HEK293 (cell line): ENCODE measurements at regions not wholly inside any gene's neighbourhood (a gene's known extent, or its start where the extent isn't known, plus 50 kb on each side); places are given as distances from the start of the nearest gene placed in this dataset.

Experiments
- CTCF ChIA-PET: fragments of 350-600 bp; formaldehyde crosslinking; extraction: SDS; loops from one replicate; lab custom pipeline; 2021; ENCODE audit warnings: antibody characterized with exemption; lab: Yijun Ruan, JAX
- POLR2A ChIA-PET: fragments of 300-600 bp; formaldehyde crosslinking; extraction: SDS; loops from one replicate; lab custom pipeline; 2020; ENCODE audit warnings: antibody characterized with exemption, inconsistent platforms; lab: Yijun Ruan, JAX
- H3K27ac ChIP-seq: fragments of 200-500 bp; sonication (Bioruptor generic); 2 replicates; pipeline ENCODE4 v1.5.1; 2014; ENCODE audit warnings: low read depth, low read length, control low read depth, inconsistent platforms; ENCODE audit errors: extremely low read depth
- H3K36me3 ChIP-seq, 2 experiments: fragments of 200-500 bp in 1 of 2; sonication (Bioruptor generic) in 1 of 2; 1 replicate in 1 of 2; 2 replicates in 1 of 2; pipeline ENCODE4 v1.5.1; 2014 to 2017; ENCODE audit warnings: inconsistent platforms in 2 of 2, low read length in 2 of 2; ENCODE audit not compliant: control insufficient read depth in 2 of 2, insufficient read depth in 1 of 2
- H3K4me1 ChIP-seq: fragments of 200-500 bp; sonication (Bioruptor generic); 2 replicates; pipeline ENCODE4 v1.5.1; 2014; ENCODE audit warnings: mild to moderate bottlenecking, low read length, inconsistent platforms; ENCODE audit not compliant: control insufficient read depth, insufficient read depth
- H3K4me3 ChIP-seq: 2 replicates; pipeline ENCODE4 v1.5.1; 2011; ENCODE audit warnings: low read depth, mild to moderate bottlenecking, control low read depth, low read length, moderate library complexity
- H3K9me3 ChIP-seq: fragments of 200-500 bp; sonication (Bioruptor generic); 2 replicates; pipeline ENCODE4 v1.5.1; 2014; ENCODE audit warnings: low read depth, low read length, inconsistent platforms; ENCODE audit not compliant: control insufficient read depth, insufficient read depth
- BCL11A ChIP-seq: fragments of 450-650 bp; formaldehyde crosslinking; IDR thresholded peaks from 2 replicates; pipeline ENCODE4 v1.5.1; 2016; ENCODE audit warnings: low read depth, missing biosample characterization, missing genetic modification characterization
- GFI1B ChIP-seq: fragments of 450-650 bp; formaldehyde crosslinking; IDR thresholded peaks from 2 replicates; pipeline ENCODE4 v1.5.1; 2016; ENCODE audit warnings: missing biosample characterization, missing genetic modification characterization
- OVOL3 ChIP-seq: fragments of 450-650 bp; formaldehyde crosslinking; IDR thresholded peaks from 2 replicates; pipeline ENCODE4 v1.5.1; 2016; ENCODE audit warnings: missing biosample characterization, missing genetic modification characterization
- RBAK ChIP-seq: fragments of 450-650 bp; formaldehyde crosslinking; IDR thresholded peaks from 2 replicates; pipeline ENCODE4 v1.5.1; 2016; ENCODE audit warnings: missing biosample characterization, missing genetic modification characterization
- WT1 ChIP-seq: fragments of 450-650 bp; formaldehyde crosslinking; IDR thresholded peaks from 2 replicates; pipeline ENCODE4 v1.5.1; 2016; ENCODE audit warnings: missing biosample characterization, missing genetic modification characterization
- ZBTB1 ChIP-seq: fragments of 450-650 bp; formaldehyde crosslinking; IDR thresholded peaks from 2 replicates; pipeline ENCODE4 v1.5.1; 2016; ENCODE audit warnings: missing biosample characterization, missing genetic modification characterization
- ZBTB10 ChIP-seq: fragments of 450-650 bp; formaldehyde crosslinking; IDR thresholded peaks from 2 replicates; pipeline ENCODE4 v1.5.1; 2016; ENCODE audit warnings: missing biosample characterization, missing genetic modification characterization
- ZBTB17 ChIP-seq: fragments of 450-650 bp; formaldehyde crosslinking; IDR thresholded peaks from 2 replicates; pipeline ENCODE4 v1.5.1; 2016; ENCODE audit warnings: missing biosample characterization, missing genetic modification characterization
- ZNF132 ChIP-seq: fragments of 450-650 bp; formaldehyde crosslinking; IDR thresholded peaks from 2 replicates; pipeline ENCODE4 v1.5.1; 2017; ENCODE audit warnings: missing biosample characterization, missing genetic modification characterization, borderline replicate concordance
- ZNF133 ChIP-seq: fragments of 450-650 bp; formaldehyde crosslinking; IDR thresholded peaks from 2 replicates; pipeline ENCODE4 v1.5.1; 2016; ENCODE audit warnings: missing biosample characterization, missing genetic modification characterization
- ZNF174 ChIP-seq: fragments of 450-650 bp; formaldehyde crosslinking; IDR thresholded peaks from 2 replicates; pipeline ENCODE4 v1.5.0; 2017; ENCODE audit warnings: missing biosample characterization, mild to moderate bottlenecking, missing genetic modification characterization
- ZNF211 ChIP-seq: fragments of 450-650 bp; formaldehyde crosslinking; IDR thresholded peaks from 2 replicates; pipeline ENCODE4 v1.5.1; 2016; ENCODE audit warnings: low read depth, missing biosample characterization, missing genetic modification characterization
- ZNF23 ChIP-seq: fragments of 450-650 bp; formaldehyde crosslinking; IDR thresholded peaks from 2 replicates; pipeline ENCODE4 v1.5.1; 2016; ENCODE audit warnings: missing biosample characterization, missing genetic modification characterization, borderline replicate concordance
- ZNF248 ChIP-seq: fragments of 450-650 bp; formaldehyde crosslinking; IDR thresholded peaks from 2 replicates; pipeline ENCODE4 v1.5.1; 2017; ENCODE audit warnings: missing biosample characterization, missing genetic modification characterization
- ZNF350 ChIP-seq: fragments of 450-650 bp; formaldehyde crosslinking; IDR thresholded peaks from 2 replicates; pipeline ENCODE4 v1.5.0; 2017; ENCODE audit warnings: missing biosample characterization, mild to moderate bottlenecking, missing genetic modification characterization
- ZNF362 ChIP-seq: fragments of 450-650 bp; formaldehyde crosslinking; IDR thresholded peaks from 2 replicates; pipeline ENCODE4 v1.5.1; 2016; ENCODE audit warnings: missing biosample characterization, missing genetic modification characterization
- ZNF404 ChIP-seq: fragments of 450-650 bp; formaldehyde crosslinking; IDR thresholded peaks from 2 replicates; pipeline ENCODE4 v1.5.1; 2017; ENCODE audit warnings: missing biosample characterization, missing genetic modification characterization
- ZNF423 ChIP-seq: fragments of 450-650 bp; formaldehyde crosslinking; IDR thresholded peaks from 2 replicates; pipeline ENCODE4 v1.5.1; 2016; ENCODE audit warnings: missing biosample characterization, missing genetic modification characterization
- ZNF514 ChIP-seq: fragments of 450-650 bp; formaldehyde crosslinking; IDR thresholded peaks from 2 replicates; pipeline ENCODE4 v1.5.1; 2016; ENCODE audit warnings: missing biosample characterization, missing genetic modification characterization
- ZNF610 ChIP-seq: fragments of 450-650 bp; formaldehyde crosslinking; IDR thresholded peaks from 2 replicates; pipeline ENCODE4 v1.5.1; 2016; ENCODE audit warnings: missing biosample characterization, missing genetic modification characterization, borderline replicate concordance
- ZNF654 ChIP-seq: fragments of 450-650 bp; formaldehyde crosslinking; IDR thresholded peaks from 2 replicates; pipeline ENCODE4 v1.5.1; 2016; ENCODE audit warnings: low read depth, missing biosample characterization, missing genetic modification characterization
- ZNF776 ChIP-seq: fragments of 450-650 bp; formaldehyde crosslinking; IDR thresholded peaks from 2 replicates; pipeline ENCODE4 v1.5.0; 2017; ENCODE audit warnings: missing biosample characterization, missing genetic modification characterization, borderline replicate concordance
- ZNF785 ChIP-seq: fragments of 450-650 bp; formaldehyde crosslinking; IDR thresholded peaks from 2 replicates; pipeline ENCODE4 v1.5.1; 2016; ENCODE audit warnings: missing biosample characterization, missing genetic modification characterization
- ZNF837 ChIP-seq: fragments of 450-650 bp; formaldehyde crosslinking; IDR thresholded peaks from 2 replicates; pipeline ENCODE4 v1.5.1; 2016; ENCODE audit warnings: missing biosample characterization, missing genetic modification characterization
- ZSCAN4 ChIP-seq: fragments of 450-650 bp; formaldehyde crosslinking; IDR thresholded peaks from 2 replicates; pipeline ENCODE4 v1.5.1; 2017; ENCODE audit warnings: missing biosample characterization, missing genetic modification characterization
- TF ChIP-seq, protein P1 (sequence below): fragments of 450-650 bp; formaldehyde crosslinking; IDR thresholded peaks from 2 replicates; pipeline ENCODE4 v1.5.1; 2016; ENCODE audit warnings: missing biosample characterization, missing genetic modification characterization
- TF ChIP-seq, protein P2 (sequence below): fragments of 450-650 bp; formaldehyde crosslinking; IDR thresholded peaks from 2 replicates; pipeline ENCODE4 v1.5.1; 2016; ENCODE audit warnings: missing biosample characterization, missing genetic modification characterization

DNA sequence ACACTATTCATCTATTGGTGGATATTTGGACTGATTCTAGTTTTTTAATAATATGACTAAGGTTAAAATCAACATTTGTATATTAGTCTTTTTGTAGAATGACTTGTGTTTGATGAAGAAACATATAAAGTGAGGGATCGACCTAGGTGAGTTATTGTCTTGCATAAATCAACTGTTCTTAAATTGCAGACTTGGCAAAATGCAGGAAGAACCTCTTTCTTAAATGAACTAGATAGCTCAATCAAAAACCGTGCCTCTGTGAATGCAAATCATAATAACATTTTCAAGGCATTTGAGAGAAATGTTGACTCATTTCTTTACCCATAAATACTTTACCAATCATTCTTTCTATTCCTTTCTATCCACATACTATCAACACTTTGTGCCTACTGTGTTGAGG is 101.5 kb upstream of the ANK3 start:
- no peak overlapping the region for H3K27ac ChIP-seq
- H3K36me3 ChIP-seq, result no peaks in the 10 kb centered on the region
- TF ChIP-seq ZBTB10 (tag by site-specific recombination) (no peak), GFI1B (tag by site-specific recombination) (no peak), ZNF248 (tag by site-specific recombination) (no peak), ZNF350 (no peak), WT1 (tag by site-specific recombination) (no peak), ZNF610 (tag by site-specific recombination) (no peak), ZNF654 (tag by site-specific recombination) (no peak), BCL11A (tag by site-specific recombination) (no peak), ZNF362 (no peak), ZBTB17 (tag by site-specific recombination) (no peak), ZNF776 (no peak), ZNF211 (tag by site-specific recombination) (no peak), ZNF174 (tag by site-specific recombination) (no peak), OVOL3 (no peak), ZNF514 (tag by site-specific recombination) (no peak)
- TF ChIP-seq, protein P1, sequence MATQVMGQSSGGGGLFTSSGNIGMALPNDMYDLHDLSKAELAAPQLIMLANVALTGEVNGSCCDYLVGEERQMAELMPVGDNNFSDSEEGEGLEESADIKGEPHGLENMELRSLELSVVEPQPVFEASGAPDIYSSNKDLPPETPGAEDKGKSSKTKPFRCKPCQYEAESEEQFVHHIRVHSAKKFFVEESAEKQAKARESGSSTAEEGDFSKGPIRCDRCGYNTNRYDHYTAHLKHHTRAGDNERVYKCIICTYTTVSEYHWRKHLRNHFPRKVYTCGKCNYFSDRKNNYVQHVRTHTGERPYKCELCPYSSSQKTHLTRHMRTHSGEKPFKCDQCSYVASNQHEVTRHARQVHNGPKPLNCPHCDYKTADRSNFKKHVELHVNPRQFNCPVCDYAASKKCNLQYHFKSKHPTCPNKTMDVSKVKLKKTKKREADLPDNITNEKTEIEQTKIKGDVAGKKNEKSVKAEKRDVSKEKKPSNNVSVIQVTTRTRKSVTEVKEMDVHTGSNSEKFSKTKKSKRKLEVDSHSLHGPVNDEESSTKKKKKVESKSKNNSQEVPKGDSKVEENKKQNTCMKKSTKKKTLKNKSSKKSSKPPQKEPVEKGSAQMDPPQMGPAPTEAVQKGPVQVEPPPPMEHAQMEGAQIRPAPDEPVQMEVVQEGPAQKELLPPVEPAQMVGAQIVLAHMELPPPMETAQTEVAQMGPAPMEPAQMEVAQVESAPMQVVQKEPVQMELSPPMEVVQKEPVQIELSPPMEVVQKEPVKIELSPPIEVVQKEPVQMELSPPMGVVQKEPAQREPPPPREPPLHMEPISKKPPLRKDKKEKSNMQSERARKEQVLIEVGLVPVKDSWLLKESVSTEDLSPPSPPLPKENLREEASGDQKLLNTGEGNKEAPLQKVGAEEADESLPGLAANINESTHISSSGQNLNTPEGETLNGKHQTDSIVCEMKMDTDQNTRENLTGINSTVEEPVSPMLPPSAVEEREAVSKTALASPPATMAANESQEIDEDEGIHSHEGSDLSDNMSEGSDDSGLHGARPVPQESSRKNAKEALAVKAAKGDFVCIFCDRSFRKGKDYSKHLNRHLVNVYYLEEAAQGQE (tag by site-specific recombination), result no peak
- TF ChIP-seq, protein P2, sequence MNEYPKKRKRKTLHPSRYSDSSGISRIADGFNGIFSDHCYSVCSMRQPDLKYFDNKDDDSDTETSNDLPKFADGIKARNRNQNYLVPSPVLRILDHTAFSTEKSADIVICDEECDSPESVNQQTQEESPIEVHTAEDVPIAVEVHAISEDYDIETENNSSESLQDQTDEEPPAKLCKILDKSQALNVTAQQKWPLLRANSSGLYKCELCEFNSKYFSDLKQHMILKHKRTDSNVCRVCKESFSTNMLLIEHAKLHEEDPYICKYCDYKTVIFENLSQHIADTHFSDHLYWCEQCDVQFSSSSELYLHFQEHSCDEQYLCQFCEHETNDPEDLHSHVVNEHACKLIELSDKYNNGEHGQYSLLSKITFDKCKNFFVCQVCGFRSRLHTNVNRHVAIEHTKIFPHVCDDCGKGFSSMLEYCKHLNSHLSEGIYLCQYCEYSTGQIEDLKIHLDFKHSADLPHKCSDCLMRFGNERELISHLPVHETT (tag by site-specific recombination), result no peak
- TF ChIP-seq, all 188 proteins: peak for 0
- Histone ChIP-seq H3K4me3 (no peak overlapping the region), H3K9me3 (no peaks in the 10 kb centered on the region), H3K4me1 (no peaks in the 10 kb centered on the region)
- ChIA-PET POLR2A (no interaction called here), CTCF (no interaction called here)

DNA sequence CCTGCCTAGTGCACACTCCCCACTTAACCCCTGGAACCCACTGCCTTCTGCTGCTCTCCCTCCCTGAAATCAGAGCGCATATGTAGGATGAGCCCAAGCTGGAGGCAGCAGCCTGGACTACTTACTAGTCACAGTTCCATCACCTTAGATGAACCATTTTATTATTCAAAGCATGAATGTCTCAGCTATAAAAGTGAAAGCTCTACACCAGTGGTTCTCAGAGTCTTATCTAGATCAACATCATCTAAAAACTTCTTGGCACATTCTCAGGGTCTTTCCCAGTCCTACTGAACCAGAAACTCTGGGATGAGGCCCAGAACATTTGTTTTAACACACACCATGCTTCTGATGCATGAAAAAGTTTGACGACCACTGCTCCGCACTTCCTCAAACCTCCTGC is 100.3 kb upstream of the ANK3 start:
- no peaks in the 10 kb centered on the region for H3K36me3 ChIP-seq
- no peak overlapping the region for H3K27ac ChIP-seq
- ChIA-PET CTCF (no interaction called here), POLR2A (no interaction called here)
- TF ChIP-seq ZNF785 (tag by site-specific recombination) (no peak), ZNF133 (no peak), ZNF423 (no peak), ZNF132 (tag by site-specific recombination) (no peak), ZBTB1 (tag by site-specific recombination) (no peak), ZNF404 (no peak), ZSCAN4 (tag by site-specific recombination) (no peak), RBAK (tag by site-specific recombination) (no peak), BCL11A (tag by site-specific recombination) (no peak), ZNF837 (tag by site-specific recombination) (no peak), ZNF23 (tag by site-specific recombination) (no peak)
- H3K4me1 ChIP-seq, result no peaks in the 10 kb centered on the region
- H3K4me3 ChIP-seq, result no peak overlapping the region
- H3K9me3 ChIP-seq, result no peaks in the 10 kb centered on the region
